ENCODE measurements at regions not wholly inside any gene's neighbourhood (a gene's known extent, or its start where the extent isn't known, plus 50 kb on each side); places are given as distances from the start of the nearest gene placed in this dataset.

DNA sequence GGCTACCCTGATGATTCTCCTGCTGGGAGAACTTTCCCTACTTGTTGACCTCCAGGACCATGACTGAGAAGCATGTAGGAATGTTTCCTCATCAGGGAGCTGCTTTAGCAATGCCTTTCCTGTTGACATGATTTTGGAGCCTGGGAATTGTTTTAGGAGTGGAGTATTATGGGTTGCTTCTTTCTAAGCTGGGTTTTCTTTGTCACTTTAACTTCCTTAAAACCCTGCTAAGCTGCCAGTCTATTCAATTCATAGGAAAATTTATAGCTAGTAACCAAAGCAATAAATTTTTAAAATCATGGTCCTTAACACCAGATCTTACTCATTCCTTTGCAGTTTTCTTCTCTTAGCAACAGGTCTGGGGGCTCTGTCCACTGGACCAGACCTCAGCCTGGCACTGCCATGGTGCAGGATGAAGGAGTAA is 125.6 kb upstream of the TACR1 start:
- TF ChIP-seq MCM7 (IDR thresholded peaks at IDR 0.05): no peak
- no peak for TF ChIP-seq ZNF174 (CRISPR knock-in tag; IDR thresholded peaks at IDR 0.05)
- no peak for TF ChIP-seq ZNF224 (CRISPR knock-in tag; IDR thresholded peaks at IDR 0.05)
- TF ChIP-seq ATF7 (IDR thresholded peaks at IDR 0.05): no peak
- no peak for TF ChIP-seq MAFK (IDR thresholded peaks at IDR 0.05; ENCODE audit: low read length)
- no peak for TF ChIP-seq SREBF2 (CRISPR knock-in tag; IDR thresholded peaks at IDR 0.05)
- TF ChIP-seq ZNF140 (CRISPR knock-in tag; IDR thresholded peaks at IDR 0.05): no peak
- no peak for TF ChIP-seq HEY1 (CRISPR knock-in tag; IDR thresholded peaks at IDR 0.05; ENCODE audit: borderline replicate concordance)
- TF ChIP-seq, protein P1, sequence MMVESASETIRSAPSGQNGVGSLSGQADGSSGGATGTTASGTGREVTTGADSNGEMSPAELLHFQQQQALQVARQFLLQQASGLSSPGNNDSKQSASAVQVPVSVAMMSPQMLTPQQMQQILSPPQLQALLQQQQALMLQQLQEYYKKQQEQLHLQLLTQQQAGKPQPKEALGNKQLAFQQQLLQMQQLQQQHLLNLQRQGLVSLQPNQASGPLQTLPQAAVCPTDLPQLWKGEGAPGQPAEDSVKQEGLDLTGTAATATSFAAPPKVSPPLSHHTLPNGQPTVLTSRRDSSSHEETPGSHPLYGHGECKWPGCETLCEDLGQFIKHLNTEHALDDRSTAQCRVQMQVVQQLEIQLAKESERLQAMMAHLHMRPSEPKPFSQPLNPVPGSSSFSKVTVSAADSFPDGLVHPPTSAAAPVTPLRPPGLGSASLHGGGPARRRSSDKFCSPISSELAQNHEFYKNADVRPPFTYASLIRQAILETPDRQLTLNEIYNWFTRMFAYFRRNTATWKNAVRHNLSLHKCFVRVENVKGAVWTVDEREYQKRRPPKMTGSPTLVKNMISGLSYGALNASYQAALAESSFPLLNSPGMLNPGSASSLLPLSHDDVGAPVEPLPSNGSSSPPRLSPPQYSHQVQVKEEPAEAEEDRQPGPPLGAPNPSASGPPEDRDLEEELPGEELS (CRISPR knock-in tag; IDR thresholded peaks at IDR 0.05; ENCODE audit: borderline replicate concordance): no peak
- TF ChIP-seq CEBPB (tag; IDR thresholded peaks at IDR 0.05): no peak
- TF ChIP-seq NFRKB (IDR thresholded peaks at IDR 0.05; ENCODE audit: low read depth): no peak
- no peak for TF ChIP-seq YBX1 (IDR thresholded peaks at IDR 0.05)
- H3K36me3 ChIP-seq (ENCODE audit: control insufficient read depth, insufficient read depth, low read length): no peaks in the 10 kb centered on the region
- H3K27me3 ChIP-seq (ENCODE audit: control insufficient read depth in 2 of 2, insufficient read depth in 2 of 2, low read length in 2 of 2): no peaks in the 10 kb centered on the region; a peak in 1 of 5 replicates
- H4K20me1 ChIP-seq (replicated peaks; ENCODE audit: control insufficient read depth, insufficient read depth, low read length): no peaks in the 10 kb centered on the region
- no peak overlapping the region for H3K4me2 ChIP-seq (ENCODE audit: insufficient read depth, low read length)
- intact Hi-C loops (cut with micrococcal nuclease): no loop called here
- H3K9me3 ChIP-seq (replicated peaks; ENCODE audit: control insufficient read depth, insufficient read depth, low read depth, low read length): no peaks in the 10 kb centered on the region
- no peaks in the 10 kb centered on the region for H3K79me2 ChIP-seq (ENCODE audit: control insufficient read depth, insufficient read depth, low read length)
- ChIA-PET CTCF (ENCODE audit: low intra/inter-chr PET ratio) (no interaction called here), POLR2A (interaction anchor here (0.9 to 1.1 kb wide), 2 partner anchors 10 to 66 kb away, joined by 3 read pairs; no protein-coding TSS in a partner anchor)
- FAIRE-seq (no peak), ATAC-seq (no peak), DNase-seq (ENCODE audit: extremely low read depth in 1 of 4, low spot score in 3 of 4) (no peak)
- H3K9me1 ChIP-seq (ENCODE audit: control insufficient read depth, insufficient read depth, low read length): no peaks in the 10 kb centered on the region
- no peak overlapping the region for H3K4me3 ChIP-seq
- BruUV-seq (replicated peaks): no TSS peak
- no peak overlapping the region for H3K27ac ChIP-seq (ENCODE audit: extremely low read depth, low read depth, low read length)
- H2AFZ ChIP-seq (ENCODE audit: low read depth, low read length): no peak overlapping the region
- in situ Hi-C loops (cut with MboI): no loop called here
- H3K4me1 ChIP-seq (replicated peaks in 1 of 2; ENCODE audit: control insufficient read depth in 2 of 2, insufficient read depth in 2 of 2, low read length in 2 of 2): no peaks in the 10 kb centered on the region
- H3K9ac ChIP-seq (ENCODE audit: insufficient read depth in 1 of 2, low read depth in 2 of 2, low read length in 2 of 2): no peak overlapping the region

All from K562 (cell line).